GM18907 (cell line): ENCODE measurements at regions not wholly inside any gene's neighbourhood (a gene's known extent, or its start where the extent isn't known, plus 50 kb on each side); places are given as distances from the start of the nearest gene placed in this dataset.

Experiments
- ATAC-seq: cut with Tn5 transposase; IDR thresholded peaks from one replicate; pipeline ENCODE4 v1.9.1; 2021; ENCODE audit warnings: mild to moderate bottlenecking, moderate library complexity; ENCODE audit not compliant: unreplicated experiment

DNA sequence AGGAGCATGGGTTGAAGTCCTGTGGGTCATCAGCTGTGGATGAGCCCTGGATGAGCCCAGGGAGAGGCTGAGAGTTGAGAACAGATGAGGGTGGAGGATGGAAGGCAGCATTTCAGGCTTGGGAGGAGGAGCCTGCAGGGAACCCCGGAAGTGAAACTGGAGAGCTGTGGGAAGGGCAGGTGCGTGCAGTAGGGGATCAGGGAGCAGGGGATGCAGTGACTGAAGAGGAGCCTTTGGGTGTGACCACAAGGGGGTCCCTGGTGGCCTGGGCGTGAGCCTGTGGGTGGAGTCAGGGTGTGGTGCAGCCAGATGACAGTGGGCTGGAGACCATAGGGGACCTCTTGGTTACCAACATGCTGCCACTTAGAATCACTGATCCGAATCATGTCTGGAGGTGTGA lies 115.5 kb downstream of the PAPOLA start:
- ATAC-seq, result no peak

GRCh38 chr14:96622926-96623325 lies 120.7 kb downstream of the PAPOLA start:
- no peak for ATAC-seq

DNA sequence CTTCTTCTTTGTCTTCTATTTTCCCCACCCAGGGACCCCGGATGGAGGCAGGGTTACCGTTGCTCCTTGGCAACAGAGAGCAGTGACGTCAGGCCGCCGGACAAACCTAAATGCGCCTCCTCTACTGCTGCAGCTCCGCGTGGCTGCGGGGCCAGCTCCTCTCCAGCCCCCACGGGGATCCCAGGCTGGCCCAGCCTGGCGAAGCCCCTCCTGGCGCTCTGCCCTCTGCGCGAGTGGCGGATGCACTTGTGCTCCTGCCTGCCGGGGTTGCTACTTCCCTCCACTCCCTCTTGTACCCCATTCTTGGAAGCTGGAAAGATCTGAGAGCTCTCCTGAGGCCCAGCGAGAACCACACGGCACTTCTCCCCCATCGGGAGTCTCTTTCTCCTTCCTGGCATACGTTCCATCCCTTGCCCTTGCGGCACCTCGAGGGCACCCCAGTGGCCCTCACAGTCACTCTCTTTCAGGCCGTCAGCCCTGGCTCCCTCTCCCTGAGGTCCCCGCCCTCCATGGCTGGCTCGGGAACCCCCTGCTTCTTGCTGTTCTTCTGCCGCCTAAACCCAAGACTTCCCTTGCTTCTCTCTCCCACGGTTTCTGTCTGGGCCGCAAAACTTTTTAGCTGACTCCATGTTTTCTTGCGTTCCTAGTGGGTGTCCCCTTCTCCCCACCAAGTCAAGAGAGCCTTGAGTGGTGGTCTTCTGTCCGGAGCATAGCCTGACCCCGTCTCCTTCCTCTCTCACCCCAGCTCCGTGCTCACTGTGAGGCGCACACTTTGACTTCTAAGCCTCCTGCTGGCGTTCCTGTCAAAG lies 121.7 kb downstream of the PAPOLA start:
- no peak for ATAC-seq

- no peak for ATAC-seq
Measured at GRCh38 chr14:96624661-96625425, 122.7 kb downstream of the PAPOLA start.

DNA sequence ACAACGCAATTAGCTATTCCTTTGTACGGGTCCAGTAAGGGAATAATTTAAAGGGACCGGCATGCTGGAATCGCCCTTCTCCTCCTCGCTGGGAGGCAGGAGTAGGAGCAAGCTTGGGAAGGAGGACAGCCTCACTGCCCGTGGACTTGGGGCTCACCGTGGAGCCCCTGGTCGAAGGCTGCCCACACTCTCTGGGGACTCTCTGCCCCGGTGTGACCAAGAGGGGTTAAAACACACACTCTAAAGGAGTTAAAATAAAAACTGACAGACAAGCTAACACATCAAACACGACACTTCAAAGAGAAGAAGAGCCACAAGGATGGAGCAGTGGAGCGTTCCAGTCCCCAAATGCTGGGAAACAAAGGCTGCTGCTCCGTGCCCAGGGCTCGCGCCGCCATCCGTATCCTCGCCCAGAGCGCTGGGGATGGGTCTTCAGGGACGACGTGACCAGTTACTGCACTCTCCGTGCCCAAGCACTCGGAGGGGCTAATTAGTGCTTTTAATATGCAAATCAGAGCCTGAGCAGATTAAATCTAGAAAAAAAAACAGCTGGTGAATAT lies 123.3 kb downstream of the PAPOLA start:
- ATAC-seq, result no peak

GRCh38 chr14:96626121-96626768 lies 124.1 kb downstream of the PAPOLA start:
- no peak for ATAC-seq

DNA sequence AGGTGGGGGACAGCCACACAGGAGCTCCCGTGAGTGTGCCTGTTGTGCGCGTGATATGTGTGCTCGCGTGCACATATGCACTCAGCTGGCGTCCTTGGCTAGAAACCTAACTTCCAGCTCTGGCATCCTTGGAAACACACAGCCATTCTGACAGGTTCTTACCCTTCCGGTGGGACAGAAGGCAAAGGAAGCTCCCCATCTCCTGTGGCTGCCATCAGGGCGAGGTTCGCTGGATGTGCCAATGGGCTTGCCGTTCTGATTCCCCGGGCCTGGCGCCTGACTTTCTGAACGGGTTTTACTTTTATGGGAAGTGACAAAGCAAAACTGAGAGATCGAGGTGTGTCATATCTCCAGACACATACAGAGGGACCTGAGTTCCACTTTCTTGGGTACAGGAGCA lies 124.7 kb downstream of the PAPOLA start:
- ATAC-seq, result no peak

DNA sequence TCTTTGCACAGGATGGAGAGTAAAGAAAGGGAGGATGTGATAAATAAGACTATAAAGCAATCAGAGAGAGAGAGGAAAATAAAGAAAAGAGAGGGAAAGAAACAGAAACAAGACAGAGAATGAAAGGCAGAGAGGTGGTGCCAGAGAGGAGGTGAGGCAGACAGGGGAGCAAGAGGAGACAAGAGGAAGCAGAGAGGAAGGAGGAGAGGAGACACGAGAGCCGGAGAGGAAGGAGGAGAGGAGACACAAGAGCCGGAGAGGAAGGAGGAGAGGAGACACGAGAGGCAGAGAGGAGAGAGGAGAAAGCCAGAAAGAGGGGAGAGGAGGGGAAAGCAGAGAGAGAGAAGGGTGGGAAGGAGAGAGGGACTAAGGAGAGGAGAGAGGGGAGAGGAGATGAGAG lies 125.2 kb downstream of the PAPOLA start:
- no peak for ATAC-seq

GRCh38 chr14:96627811-96628775 lies 125.9 kb downstream of the PAPOLA start:
- ATAC-seq, result no peak

DNA sequence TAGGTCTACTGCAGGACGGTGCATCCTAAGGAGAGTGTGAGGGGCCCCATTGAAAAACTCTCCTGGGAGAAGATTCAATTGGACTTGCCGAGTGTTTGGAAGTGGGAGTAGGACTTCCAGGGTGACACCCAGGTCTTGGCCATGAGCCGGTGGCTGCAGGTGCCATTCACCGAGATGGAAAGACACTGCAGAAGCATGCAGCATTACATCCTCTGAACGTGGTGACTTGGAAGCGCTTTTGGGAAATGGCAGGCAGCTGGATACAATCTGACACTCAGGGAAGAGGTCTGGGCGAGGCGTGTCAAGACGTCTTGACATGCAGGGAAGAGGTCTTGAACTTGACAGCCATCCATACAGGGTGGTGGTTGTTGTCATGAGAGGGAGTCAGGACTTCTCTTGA lies 126.9 kb downstream of the PAPOLA start:
- no peak for ATAC-seq

DNA sequence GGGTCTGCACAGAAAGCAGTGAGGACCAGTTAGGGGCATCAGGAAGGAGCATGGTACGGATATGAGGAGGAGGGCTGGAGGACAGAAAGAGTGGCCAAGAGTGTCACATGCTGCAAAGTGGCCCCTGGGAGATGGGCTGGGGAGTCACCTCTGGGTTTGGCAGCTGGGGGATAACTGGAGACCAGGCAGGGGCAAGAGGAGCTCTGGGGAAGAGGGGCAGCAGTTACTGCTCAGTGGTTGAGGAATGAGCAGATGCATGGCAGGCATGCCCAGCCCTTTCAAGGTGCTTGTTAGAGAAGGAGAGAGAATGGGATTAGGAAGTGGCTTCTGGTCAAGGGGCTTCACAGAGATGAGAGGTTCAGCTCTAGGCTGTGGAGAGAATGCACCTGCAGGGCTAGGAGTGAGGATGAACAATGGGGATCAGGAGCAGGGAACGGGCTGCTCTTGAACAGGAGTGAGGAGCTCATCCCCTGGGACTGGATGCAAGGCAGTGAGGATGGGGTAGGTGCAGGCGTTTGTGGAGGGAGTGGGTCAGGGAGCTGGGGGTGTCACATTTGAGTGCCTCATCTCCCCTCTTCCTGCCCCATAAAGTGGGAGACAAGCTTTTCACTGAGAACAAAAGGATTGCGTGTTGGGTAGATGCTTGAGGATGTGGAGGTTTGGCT lies 127.5 kb downstream of the PAPOLA start:
- ATAC-seq, result no peak

GRCh38 chr14:96630281-96630680 lies 128.1 kb downstream of the PAPOLA start:
- ATAC-seq, result no peak

DNA sequence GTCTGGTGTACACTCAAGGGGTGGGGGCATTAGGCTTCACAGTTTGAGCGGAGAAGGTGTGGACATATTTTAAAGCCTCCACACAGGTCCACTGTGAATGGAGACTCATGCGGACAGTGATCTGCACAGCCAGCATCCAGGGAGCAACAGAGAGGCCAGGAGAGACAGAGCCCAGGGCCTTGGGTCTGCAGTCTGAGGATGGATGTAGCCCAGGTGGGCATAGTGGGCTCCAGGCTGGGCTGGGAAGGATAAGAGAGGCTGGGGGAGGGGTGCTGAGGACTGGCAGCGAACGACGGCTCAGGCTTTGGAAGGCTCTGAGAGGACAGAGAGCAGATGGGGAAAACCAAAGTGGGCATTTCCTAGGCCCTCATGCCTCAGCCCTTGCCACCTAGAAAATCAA lies 128.8 kb downstream of the PAPOLA start:
- no peak for ATAC-seq

GRCh38 chr14:96631621-96632362 lies 129.6 kb downstream of the PAPOLA start:
- ATAC-seq, result no peak

- ATAC-seq, result no peak
Measured at GRCh38 chr14:96632363-96632758, 130.2 kb downstream of the PAPOLA start.

DNA sequence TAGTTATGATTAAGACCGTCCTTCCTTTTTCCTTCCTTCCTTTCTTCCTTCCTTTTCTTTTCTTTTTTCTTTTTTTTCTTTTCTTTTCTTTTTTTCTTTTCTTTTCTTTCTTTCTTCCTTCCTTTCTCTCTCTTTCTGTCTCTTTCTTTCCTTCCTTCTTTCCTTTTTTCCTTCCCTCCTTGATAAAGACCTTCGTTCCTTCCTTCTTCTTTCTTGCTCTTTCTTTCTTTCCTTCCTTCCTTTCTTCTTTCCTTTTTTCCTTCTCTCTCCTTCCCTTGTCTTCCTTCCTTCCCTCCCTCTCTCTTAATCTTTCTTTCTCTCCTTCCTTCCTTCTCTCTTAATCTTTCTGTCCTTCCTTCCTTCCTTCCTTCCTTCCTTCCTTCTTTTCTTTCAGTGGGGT lies 130.9 kb downstream of the PAPOLA start:
- ATAC-seq, result no peak

- ATAC-seq, result no peak
Measured at GRCh38 chr14:96634481-96634880, 132.3 kb downstream of the PAPOLA start.

DNA sequence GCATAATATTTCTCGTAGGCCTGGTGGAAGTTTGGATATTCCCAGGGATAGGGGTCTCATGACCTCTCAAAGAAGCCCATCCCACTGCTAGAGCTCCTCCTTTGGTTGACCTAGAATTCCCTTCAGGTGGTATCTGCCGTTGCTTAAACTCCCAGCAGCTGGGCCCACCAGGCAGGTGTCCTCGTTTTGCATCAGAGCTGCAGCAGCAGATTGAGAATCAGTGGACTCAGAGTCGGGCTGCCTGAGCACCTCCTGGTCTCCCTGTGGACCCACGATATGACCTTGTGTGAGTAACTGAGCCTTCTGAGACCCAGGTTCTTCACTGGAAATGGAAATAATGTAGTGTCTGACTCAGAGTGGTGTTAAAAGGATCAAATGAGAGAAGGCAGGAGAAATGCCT lies 132.7 kb downstream of the PAPOLA start:
- ATAC-seq, result no peak

DNA sequence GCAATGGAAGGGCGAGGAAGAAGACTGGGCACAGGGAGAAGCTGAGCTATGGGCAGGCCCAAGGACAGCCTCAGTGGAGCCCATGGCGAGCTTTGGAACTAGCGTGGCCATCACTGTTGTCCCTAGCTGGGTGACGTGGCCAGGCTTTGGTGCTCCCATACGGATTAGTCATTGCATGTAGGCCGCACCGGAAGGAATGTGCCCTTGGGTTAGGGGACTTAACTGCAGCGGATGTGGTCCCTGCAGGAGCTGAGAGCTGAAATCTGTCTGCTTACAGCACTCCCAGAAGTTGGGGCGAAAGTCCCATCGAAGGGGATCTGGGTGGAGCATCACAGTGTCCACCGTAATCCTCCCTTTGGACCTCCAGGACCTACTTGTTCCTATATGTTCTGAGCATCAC lies 133.7 kb downstream of the PAPOLA start:
- ATAC-seq, result no peak
